AG04450 (cell line): ENCODE measurements at regions not wholly inside any gene's neighbourhood (a gene's known extent, or its start where the extent isn't known, plus 50 kb on each side); places are given as distances from the start of the nearest gene placed in this dataset.

Source experiments
- CTCF ChIA-PET: fragments of 300-600, 350-600 bp; formaldehyde crosslinking; extraction: SDS; loops from one replicate; lab custom pipeline; 2022; ENCODE audit warnings: antibody characterized with exemption, inconsistent platforms; lab: Charles Lee
- POLR2A ChIA-PET: fragments of 350-600 bp; formaldehyde crosslinking; extraction: SDS; loops from one replicate; lab custom pipeline; 2021; ENCODE audit warnings: antibody characterized with exemption, inconsistent platforms; lab: Yijun Ruan, JAX
- DNase-seq: peaks from one replicate; pipeline ENCODE4 v3.0.0-alpha.2; 2011; ENCODE audit warnings: low read depth, low spot score
- H3K27ac ChIP-seq: one replicate; pipeline ENCODE4 v1.5.1; 2012; ENCODE audit warnings: low read depth, low read length, control low read depth
- H3K27me3 ChIP-seq: one replicate; pipeline ENCODE4 v1.6.0; 2012; ENCODE audit warnings: low read length; ENCODE audit not compliant: control insufficient read depth, insufficient read depth
- H3K4me3 ChIP-seq: 2 replicates; pipeline ENCODE4 v1.5.1; 2011; ENCODE audit warnings: mild to moderate bottlenecking, low read depth, low read length, control low read depth
- H3K9me3 ChIP-seq: 2 replicates; pipeline ENCODE4 v1.5.1; 2012; ENCODE audit warnings: low read length; ENCODE audit not compliant: control insufficient read depth, insufficient read depth
- CTCF ChIP-seq: IDR thresholded peaks from 2 replicates; pipeline ENCODE4 v1.5.1; 2011; ENCODE audit warnings: low read depth, low read length, control low read depth, inconsistent platforms

DNA sequence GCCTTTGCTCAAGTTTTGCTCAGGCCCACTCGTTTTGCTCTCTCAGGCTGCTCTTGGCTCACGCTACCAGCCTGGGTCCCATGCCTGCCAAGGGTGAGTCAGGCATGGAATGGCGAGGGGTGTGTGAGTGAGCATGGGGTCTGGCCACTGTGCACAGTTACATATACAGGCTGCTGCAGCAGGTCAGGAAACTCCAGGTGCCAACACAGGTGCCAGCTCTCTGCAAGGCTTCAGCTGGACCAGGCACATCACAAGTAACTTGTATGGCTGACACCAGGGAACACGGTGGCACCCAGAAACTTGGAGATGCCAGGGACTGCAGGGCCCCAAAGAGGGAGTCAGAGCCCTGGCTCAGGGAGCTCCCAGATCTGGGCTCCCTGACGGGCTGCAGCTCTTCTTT lies 146.8 kb downstream of the BTBD3 start:
- DNase-seq = no peak
- ChIA-PET POLR2A (no interaction called here), CTCF (no interaction called here)
- Histone ChIP-seq H3K27ac (no peak overlapping the region), H3K9me3 (peaks cover 20% of the 10 kb centered on the region), H3K4me3 (no peak overlapping the region), H3K27me3 (no peaks in the 10 kb centered on the region)
- TF ChIP-seq CTCF = no peak

- H3K4me3 ChIP-seq = no peak overlapping the region
- ChIA-PET POLR2A (no interaction called here), CTCF (no interaction called here)
- H3K27me3 ChIP-seq = no peaks in the 10 kb centered on the region
- DNase-seq = no peak
- TF ChIP-seq CTCF = no peak
- no peak overlapping the region for H3K27ac ChIP-seq
- H3K9me3 ChIP-seq = peaks cover 20% of the 10 kb centered on the region
These were observed 150.0 kb downstream of the BTBD3 start for GRCh38 chr20:12067686-12068085.

DNA sequence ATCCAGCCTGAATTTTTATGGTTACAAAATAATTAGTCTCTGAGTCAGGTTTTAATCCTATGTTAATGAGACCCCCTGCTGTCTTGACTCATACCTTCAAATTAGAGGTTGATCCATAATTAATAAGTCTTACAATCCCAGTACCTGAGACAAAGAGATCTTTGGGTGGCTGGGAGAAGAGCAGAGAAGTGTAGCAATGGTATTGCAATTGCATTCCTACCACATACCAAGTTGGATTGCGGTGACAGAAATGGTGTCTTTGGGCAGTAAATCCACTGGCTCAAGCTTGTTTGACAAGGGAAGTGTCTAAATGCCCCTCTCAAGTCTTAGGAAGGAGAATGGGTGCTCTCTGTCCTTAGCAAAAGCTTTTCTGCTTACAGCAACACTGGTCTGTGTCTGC lies 150.4 kb downstream of the BTBD3 start:
- no peak for TF ChIP-seq CTCF
- Histone ChIP-seq H3K4me3 (no peak overlapping the region), H3K27ac (no peak overlapping the region), H3K27me3 (no peaks in the 10 kb centered on the region), H3K9me3 (peaks cover 20% of the 10 kb centered on the region)
- ChIA-PET CTCF (no interaction called here), POLR2A (no interaction called here)
- no peak for DNase-seq

GRCh38 chr20:12069181-12069580 lies 151.5 kb downstream of the BTBD3 start:
- ChIA-PET POLR2A (no interaction called here), CTCF (interaction anchor here (0.9 kb wide), 1 partner anchor 57 kb away, joined by 3 read pairs; no protein-coding TSS in a partner anchor)
- Histone ChIP-seq H3K27ac (no peak overlapping the region), H3K27me3 (no peaks in the 10 kb centered on the region), H3K4me3 (no peak overlapping the region), H3K9me3 (peaks cover 20% of the 10 kb centered on the region)
- no peak for DNase-seq
- no peak for TF ChIP-seq CTCF

GRCh38 chr20:12072221-12072953 lies 154.7 kb downstream of the BTBD3 start:
- POLR2A ChIA-PET = no interaction called here
- H3K27me3 ChIP-seq = peaks cover 2% of the 10 kb centered on the region
- TF ChIP-seq CTCF = no peak
- no peaks in the 10 kb centered on the region for H3K9me3 ChIP-seq
- DNase-seq = no peak
- no peak overlapping the region for H3K27ac ChIP-seq
- no peak overlapping the region for H3K4me3 ChIP-seq
- CTCF ChIA-PET = no interaction called here
